ENCODE measurements at regions not wholly inside any gene's neighbourhood (a gene's known extent, or its start where the extent isn't known, plus 50 kb on each side); places are given as distances from the start of the nearest gene placed in this dataset.

DNA sequence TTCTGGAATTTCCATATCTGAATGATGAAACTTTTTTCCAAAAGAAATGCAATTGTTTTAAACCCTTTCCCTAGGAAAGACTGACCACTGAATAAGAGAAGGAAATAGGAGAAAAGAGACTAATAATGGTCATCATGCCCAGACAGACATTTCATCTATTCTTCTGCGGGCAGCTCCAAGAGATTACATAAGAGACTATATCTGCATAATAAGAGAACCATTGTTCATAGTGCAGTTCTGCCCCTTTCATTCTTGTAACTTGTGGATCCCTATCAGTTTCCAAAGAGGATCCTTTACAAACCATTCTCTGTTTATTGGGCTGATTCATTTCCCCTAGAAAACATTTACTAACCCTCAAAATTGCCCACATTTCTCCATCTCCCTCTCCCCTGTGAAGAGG, 197.8 kb downstream of the FSCB start:
- POLR2A ChIA-PET: no interaction called here
- no peaks in the 10 kb centered on the region for H3K79me2 ChIP-seq (ENCODE audit: control insufficient read depth, insufficient read depth, low read length)
- no peak for TF ChIP-seq EZH2 (IDR thresholded peaks at IDR 0.05; ENCODE audit: borderline replicate concordance, insufficient read depth, low read depth, low read length, poor library complexity, severe bottlenecking)
- TF ChIP-seq, protein P1, sequence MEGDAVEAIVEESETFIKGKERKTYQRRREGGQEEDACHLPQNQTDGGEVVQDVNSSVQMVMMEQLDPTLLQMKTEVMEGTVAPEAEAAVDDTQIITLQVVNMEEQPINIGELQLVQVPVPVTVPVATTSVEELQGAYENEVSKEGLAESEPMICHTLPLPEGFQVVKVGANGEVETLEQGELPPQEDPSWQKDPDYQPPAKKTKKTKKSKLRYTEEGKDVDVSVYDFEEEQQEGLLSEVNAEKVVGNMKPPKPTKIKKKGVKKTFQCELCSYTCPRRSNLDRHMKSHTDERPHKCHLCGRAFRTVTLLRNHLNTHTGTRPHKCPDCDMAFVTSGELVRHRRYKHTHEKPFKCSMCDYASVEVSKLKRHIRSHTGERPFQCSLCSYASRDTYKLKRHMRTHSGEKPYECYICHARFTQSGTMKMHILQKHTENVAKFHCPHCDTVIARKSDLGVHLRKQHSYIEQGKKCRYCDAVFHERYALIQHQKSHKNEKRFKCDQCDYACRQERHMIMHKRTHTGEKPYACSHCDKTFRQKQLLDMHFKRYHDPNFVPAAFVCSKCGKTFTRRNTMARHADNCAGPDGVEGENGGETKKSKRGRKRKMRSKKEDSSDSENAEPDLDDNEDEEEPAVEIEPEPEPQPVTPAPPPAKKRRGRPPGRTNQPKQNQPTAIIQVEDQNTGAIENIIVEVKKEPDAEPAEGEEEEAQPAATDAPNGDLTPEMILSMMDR (IDR thresholded peaks at IDR 0.05): no peak

DNA sequence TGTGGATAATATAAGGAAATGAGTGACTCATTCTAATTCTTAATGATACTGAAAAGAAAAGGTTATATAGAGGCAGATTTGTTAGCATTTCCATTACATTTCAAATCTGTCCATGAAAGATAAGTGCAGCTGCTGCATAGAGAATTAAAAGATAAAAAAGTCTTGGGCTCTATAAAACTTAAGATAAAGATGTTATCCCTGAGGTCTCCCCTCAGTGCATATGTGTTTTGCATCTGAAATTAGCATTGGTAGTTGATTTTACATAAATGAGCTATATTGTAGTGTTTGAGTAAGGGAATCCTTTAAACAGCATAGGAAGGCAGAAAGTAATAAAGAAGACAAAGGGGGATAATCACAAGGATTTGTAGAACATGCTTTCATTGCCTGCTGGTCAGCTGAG, 206.2 kb downstream of the FSCB start:
- Histone ChIP-seq H3K27me3 (replicated peaks in 1 of 4; ENCODE audit: control extremely low read depth in 1 of 4, control insufficient read depth in 3 of 4, insufficient read depth in 4 of 4, low read length in 3 of 4) (no peaks in the 10 kb centered on the region), H3K79me2 (ENCODE audit: control insufficient read depth, insufficient read depth, low read length) (no peaks in the 10 kb centered on the region), H3K4me1 (ENCODE audit: control insufficient read depth in 2 of 2, insufficient read depth in 2 of 2, low read length in 2 of 2) (no peaks in the 10 kb centered on the region), H4K20me1 (ENCODE audit: control insufficient read depth, insufficient read depth, low read length, poor library complexity, severe bottlenecking) (no peaks in the 10 kb centered on the region), H3K9ac (ENCODE audit: low read length) (no peak overlapping the region), H3K36me3 (replicated peaks in 1 of 2; ENCODE audit: control extremely low read depth in 1 of 2, control insufficient read depth in 1 of 2, extremely low read depth in 1 of 2, insufficient read depth in 2 of 2, low read length in 1 of 2) (no peaks in the 10 kb centered on the region), H3K4me3 (ENCODE audit: control extremely low read depth in 1 of 5, extremely low read depth in 1 of 5, insufficient read depth in 1 of 5, low read depth in 2 of 5, low read length in 4 of 5) (no peak overlapping the region), H2AFZ (ENCODE audit: insufficient read depth, low read depth, low read length, poor library complexity, severe bottlenecking) (no peak overlapping the region), H3K9me3 (ENCODE audit: control extremely low read depth in 1 of 3, control insufficient read depth in 2 of 3, insufficient read depth in 1 of 3, low read length in 2 of 3) (peaks cover 0 to 6% (median 0%) of the 10 kb centered on the region in 3 donors), H3K27ac (ENCODE audit: low read length in 2 of 2) (no peak overlapping the region), H3K4me2 (replicated peaks; ENCODE audit: low read depth, low read length, poor library complexity, severe bottlenecking) (no peak overlapping the region)
- DNase-seq (no peak), ATAC-seq (ENCODE audit: low read depth) (no peak)
- no peak overlapping the region for H3K4me3 Mint-ChIP-seq
- H3K4me1 Mint-ChIP-seq: no peaks in the 10 kb centered on the region
- no peaks in the 10 kb centered on the region for H3K27me3 Mint-ChIP-seq
- TF ChIP-seq EZH2 (IDR thresholded peaks at IDR 0.05; ENCODE audit: borderline replicate concordance, insufficient read depth, low read depth, low read length, poor library complexity, severe bottlenecking): no peak
- TF ChIP-seq, protein P1 (IDR thresholded peaks at IDR 0.05): no peak
- H3K9me3 Mint-ChIP-seq (ENCODE audit: insufficient read depth): peaks cover 2% of the 10 kb centered on the region
- ChIA-PET POLR2A (no interaction called here), CTCF (no interaction called here)
- intact Hi-C loops (cut with micrococcal nuclease): no loop called here
- no peak overlapping the region for H3K27ac Mint-ChIP-seq

More for the DNA sequence above, 197.8 kb downstream of the FSCB start:
- no CpG with 5 or more reads among the region's 1 CpG for WGBS (ENCODE audit: insufficient coverage)
- no peak overlapping the region for H3K9ac ChIP-seq (ENCODE audit: low read length)
- no peak for ATAC-seq (ENCODE audit: low read depth)
- DNase-seq: no peak
- H3K27ac ChIP-seq (ENCODE audit: low read length in 2 of 2): no peak overlapping the region
- H3K27ac Mint-ChIP-seq: no peak overlapping the region
- H3K27me3 ChIP-seq (replicated peaks in 1 of 4; ENCODE audit: control extremely low read depth in 1 of 4, control insufficient read depth in 3 of 4, insufficient read depth in 4 of 4, low read length in 3 of 4): no peaks in the 10 kb centered on the region
- no peaks in the 10 kb centered on the region for H3K27me3 Mint-ChIP-seq
- no peaks in the 10 kb centered on the region for H3K36me3 ChIP-seq (replicated peaks in 1 of 2; ENCODE audit: control extremely low read depth in 1 of 2, control insufficient read depth in 1 of 2, extremely low read depth in 1 of 2, insufficient read depth in 2 of 2, low read length in 1 of 2)
- no peak overlapping the region for H3K4me3 Mint-ChIP-seq
- H3K4me3 ChIP-seq (ENCODE audit: control extremely low read depth in 1 of 5, extremely low read depth in 1 of 5, insufficient read depth in 1 of 5, low read depth in 2 of 5, low read length in 4 of 5): no peak overlapping the region
- CTCF ChIA-PET: interaction anchor here (0.6 kb wide), 1 partner anchor 16 kb away, joined by 4 read pairs; no protein-coding TSS in a partner anchor
- H3K4me1 ChIP-seq (ENCODE audit: control insufficient read depth in 2 of 2, insufficient read depth in 2 of 2, low read length in 2 of 2): no peaks in the 10 kb centered on the region
- no peaks in the 10 kb centered on the region for H4K20me1 ChIP-seq (ENCODE audit: control insufficient read depth, insufficient read depth, low read length, poor library complexity, severe bottlenecking)
- H3K9me3 Mint-ChIP-seq (ENCODE audit: insufficient read depth): peaks cover 5% of the 10 kb centered on the region
- H3K4me1 Mint-ChIP-seq: no peaks in the 10 kb centered on the region
- no peak overlapping the region for H3K4me2 ChIP-seq (replicated peaks; ENCODE audit: low read depth, low read length, poor library complexity, severe bottlenecking)
- intact Hi-C loops (cut with micrococcal nuclease): no loop called here
- no peak overlapping the region for H2AFZ ChIP-seq (ENCODE audit: insufficient read depth, low read depth, low read length, poor library complexity, severe bottlenecking)
- no peaks in the 10 kb centered on the region for H3K9me3 ChIP-seq (ENCODE audit: control extremely low read depth in 1 of 3, control insufficient read depth in 2 of 3, insufficient read depth in 1 of 3, low read length in 2 of 3)

Data from B cell (primary cell).